ENCODE measurements at regions not wholly inside any gene's neighbourhood (a gene's known extent, or its start where the extent isn't known, plus 50 kb on each side); places are given as distances from the start of the nearest gene placed in this dataset.
"Not testable (repeated sequence)": the region's sequence is repeated elsewhere in the genome, so short reads cannot be mapped to it uniquely, and the experiment has no call there.

DNA sequence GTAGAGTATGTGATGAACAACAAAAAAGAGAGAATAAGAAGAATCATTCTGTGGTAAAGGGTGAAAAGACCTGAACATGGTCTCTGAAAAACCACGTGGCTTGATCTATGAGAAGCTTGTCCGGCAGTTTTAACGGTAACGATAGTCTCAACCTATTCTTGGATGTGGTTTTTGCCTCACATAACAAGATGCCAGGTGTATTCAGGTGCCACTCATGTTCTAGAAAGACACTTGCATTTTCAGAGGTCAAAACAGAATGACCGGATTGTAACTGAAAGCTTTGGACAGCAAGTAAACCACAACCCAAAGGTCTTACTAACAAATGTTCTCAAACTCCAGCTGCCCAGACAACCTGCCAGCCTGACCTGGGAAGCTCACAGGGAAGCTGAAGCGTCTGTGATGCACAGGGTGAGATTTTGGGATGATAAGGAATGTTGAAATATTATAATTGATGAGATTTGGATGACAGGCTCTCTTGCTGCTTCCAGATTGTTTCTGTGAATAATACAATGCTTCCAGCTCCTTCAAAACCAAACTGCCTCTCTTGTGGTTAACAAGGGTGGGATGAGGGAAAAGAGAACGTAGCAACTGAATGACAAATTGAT lies 137.4 kb upstream of the GRB10 start:
- no peak for DNase-seq (ENCODE audit: low read depth in 2 of 2, low spot score in 1 of 2)

- DNase-seq (ENCODE audit: low read depth in 2 of 2, low spot score in 1 of 2), result no peak
Measured at GRCh38 chr7:50915621-50916020, 132.9 kb upstream of the GRB10 start.

GRCh38 chr7:50914460-50914859 lies 131.8 kb upstream of the GRB10 start:
- no peak for DNase-seq (ENCODE audit: low read depth in 2 of 2, low spot score in 1 of 2)

- DNase-seq (ENCODE audit: low read depth in 2 of 2, low spot score in 1 of 2), result no peak
Measured at GRCh38 chr7:50908628-50909290, 126.1 kb upstream of the GRB10 start.

DNA sequence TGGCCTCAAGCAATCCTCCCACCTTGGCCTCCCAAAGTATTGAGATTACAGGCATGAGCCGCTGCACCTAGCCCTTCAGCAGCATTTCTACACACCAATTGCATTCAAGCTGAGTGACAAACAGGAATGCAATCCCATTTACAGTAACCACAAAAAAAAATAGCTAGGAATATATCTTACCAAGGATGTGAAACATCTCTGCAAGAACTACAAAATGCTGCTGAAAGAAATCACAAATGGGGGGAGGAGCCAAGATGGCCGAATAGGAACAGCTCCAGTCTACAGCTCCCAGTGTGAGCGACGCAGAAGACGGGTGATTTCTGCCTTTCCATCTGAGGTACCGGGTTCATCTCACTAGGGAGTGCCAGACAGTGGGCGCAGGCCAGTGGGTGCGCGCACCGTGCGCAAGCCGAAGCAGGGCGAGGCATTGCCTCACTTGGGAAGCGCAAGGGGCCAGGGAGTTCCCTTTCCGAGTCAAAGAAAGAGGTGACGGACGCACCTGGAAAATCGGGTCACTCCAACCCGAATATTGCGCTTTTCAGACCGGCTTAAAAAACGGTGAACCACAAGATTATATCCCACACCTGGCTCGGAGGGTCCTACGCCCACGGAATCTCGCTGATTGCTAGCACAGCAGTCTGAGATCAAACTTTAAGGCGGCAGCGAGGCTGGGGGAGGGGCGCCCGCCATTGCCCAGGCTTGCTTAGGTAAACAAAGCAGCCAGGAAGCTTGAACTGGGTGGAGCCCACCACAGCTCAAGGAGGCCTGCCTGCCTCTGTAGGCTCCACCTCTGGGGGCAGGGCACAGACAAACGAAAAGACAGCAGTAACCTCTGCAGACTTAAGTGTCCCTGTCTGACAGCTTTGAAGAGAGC lies 116.1 kb upstream of the GRB10 start:
- not testable (repeated sequence) for DNase-seq (ENCODE audit: low read depth in 2 of 2, low spot score in 1 of 2)

- DNase-seq (ENCODE audit: low read depth in 2 of 2, low spot score in 1 of 2), result not testable (repeated sequence)
Measured at GRCh38 chr7:50887061-50887460, 104.4 kb upstream of the GRB10 start.

DNA sequence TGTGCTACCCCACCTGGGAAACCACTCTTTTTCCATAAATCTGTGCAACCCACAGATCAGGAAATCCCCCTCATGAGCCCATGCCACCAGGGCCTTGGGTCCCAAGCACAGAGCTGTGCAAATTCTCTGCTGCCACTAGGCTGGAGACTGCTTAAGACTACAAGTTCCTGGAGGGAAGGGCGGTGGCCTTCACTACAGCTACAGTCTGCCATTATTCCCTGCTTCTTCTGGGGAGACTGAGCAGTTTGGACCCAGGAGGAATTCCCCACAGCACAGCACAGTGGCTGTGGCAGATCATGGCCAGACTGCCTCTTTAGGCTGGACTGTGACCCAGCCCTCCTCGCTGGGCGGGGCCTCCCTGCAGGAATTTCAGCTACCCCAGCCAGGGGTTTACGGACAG lies 89.7 kb upstream of the GRB10 start:
- no peak for DNase-seq (ENCODE audit: low read depth in 2 of 2, low spot score in 1 of 2)

GRCh38 chr7:50869108-50869725 lies 86.5 kb upstream of the GRB10 start:
- no peak for DNase-seq (ENCODE audit: low read depth in 2 of 2, low spot score in 1 of 2)

- DNase-seq (ENCODE audit: low read depth in 2 of 2, low spot score in 1 of 2), result no peak
Measured at GRCh38 chr7:50868426-50869100, 85.9 kb upstream of the GRB10 start.

- no peak for DNase-seq (ENCODE audit: low read depth in 2 of 2, low spot score in 1 of 2)
Measured at GRCh38 chr7:50867034-50867356, 84.3 kb upstream of the GRB10 start.

- DNase-seq (ENCODE audit: low read depth in 2 of 2, low spot score in 1 of 2), result no peak
Measured at GRCh38 chr7:50866343-50867033, 83.8 kb upstream of the GRB10 start.

GRCh38 chr7:50865450-50865849 lies 82.8 kb upstream of the GRB10 start:
- no peak for DNase-seq (ENCODE audit: low read depth in 2 of 2, low spot score in 1 of 2)

DNA sequence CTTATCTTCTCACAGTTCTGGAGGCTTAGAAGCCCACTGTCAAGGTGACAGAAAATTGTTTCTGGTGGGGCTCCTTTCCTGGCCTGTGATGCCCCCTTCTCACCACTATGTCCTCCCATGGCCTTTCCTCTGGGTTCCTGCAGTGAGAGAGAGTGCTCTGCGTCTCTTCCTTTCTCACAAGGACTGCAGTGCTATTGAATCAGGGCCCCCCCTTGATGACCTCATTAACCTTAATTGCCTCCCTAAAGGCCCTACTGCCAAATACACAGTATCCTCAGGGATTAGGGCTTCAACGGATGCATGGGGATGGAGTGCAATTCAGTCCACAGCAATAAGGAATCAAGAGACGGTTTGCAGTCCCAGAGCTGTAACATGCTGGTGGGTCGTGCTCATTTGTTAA lies 82.0 kb upstream of the GRB10 start:
- no peak for DNase-seq (ENCODE audit: low read depth in 2 of 2, low spot score in 1 of 2)

DNA sequence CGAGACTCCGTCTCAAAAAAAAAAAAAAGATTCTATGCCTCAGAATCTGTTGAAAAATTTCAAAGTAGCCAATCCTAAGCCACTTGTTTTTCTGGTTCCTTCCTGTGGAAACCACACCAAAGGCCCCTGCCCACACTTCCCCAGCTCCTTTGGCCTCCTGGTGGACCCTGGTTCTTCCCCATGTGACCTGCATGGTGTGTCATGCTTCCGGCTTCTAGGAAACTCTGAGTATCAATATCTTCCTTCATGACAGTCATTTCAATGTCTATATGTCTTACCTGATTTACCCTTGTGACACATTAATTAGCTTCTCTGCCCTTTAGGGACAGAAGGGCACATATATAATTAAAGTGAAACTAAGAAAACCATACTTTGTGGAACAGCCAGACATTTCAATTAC lies 80.4 kb upstream of the GRB10 start:
- no peak for DNase-seq (ENCODE audit: low read depth in 2 of 2, low spot score in 1 of 2)

DNA sequence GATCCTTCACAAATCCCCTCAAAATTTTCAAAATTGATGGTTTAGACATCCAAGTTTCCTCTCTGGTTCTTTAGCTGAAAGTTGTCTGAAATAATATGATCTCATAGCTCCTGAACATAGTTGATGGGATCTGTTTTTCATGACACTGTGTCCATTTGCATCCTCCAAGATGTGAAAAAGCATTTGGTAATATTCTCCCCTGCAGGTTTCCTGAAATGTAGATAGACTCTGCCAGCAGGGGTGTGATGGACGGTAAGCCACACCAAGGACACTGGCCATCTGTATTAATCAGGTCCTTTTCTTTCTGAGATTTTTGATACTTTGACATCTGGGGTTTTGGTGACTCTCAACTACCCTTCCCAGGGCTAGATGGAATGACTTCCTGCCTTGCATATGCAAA lies 79.6 kb upstream of the GRB10 start:
- no peak for DNase-seq (ENCODE audit: low read depth in 2 of 2, low spot score in 1 of 2)

GRCh38 chr7:50860598-50860997 lies 77.9 kb upstream of the GRB10 start:
- DNase-seq (ENCODE audit: low read depth in 2 of 2, low spot score in 1 of 2), result no peak

- DNase-seq (ENCODE audit: low read depth in 2 of 2, low spot score in 1 of 2), result no peak
Measured at GRCh38 chr7:50860174-50860573, 77.5 kb upstream of the GRB10 start.

GRCh38 chr7:50858528-50859245 lies 76.0 kb upstream of the GRB10 start:
- no peak for DNase-seq (ENCODE audit: low read depth in 2 of 2, low spot score in 1 of 2)

- no peak for DNase-seq (ENCODE audit: low read depth in 2 of 2, low spot score in 1 of 2)
Measured at GRCh38 chr7:50857804-50858489, 75.3 kb upstream of the GRB10 start.

DNA sequence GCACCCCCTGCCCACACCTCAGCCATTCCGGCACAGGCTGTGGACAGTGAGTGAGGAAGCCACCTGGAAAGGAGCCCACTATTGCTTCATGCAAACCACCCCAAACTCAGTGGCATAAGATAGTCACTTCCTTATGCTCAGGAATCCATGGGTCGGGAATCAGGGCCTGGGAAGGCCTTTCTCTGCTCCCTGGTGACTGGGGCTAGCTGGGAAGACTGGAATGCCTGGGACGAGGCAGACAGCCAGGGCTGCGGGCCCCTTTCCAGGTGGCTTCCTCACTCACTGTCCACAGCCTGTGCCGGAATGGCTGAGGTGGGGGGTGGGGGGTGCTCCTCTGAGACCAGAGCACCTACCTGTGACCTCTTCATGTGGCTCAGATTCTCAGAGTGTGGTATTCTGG lies 74.1 kb upstream of the GRB10 start:
- DNase-seq (ENCODE audit: low read depth in 2 of 2, low spot score in 1 of 2), result no peak
